ENCODE measurements at regions not wholly inside any gene's neighbourhood (a gene's known extent, or its start where the extent isn't known, plus 50 kb on each side); places are given as distances from the start of the nearest gene placed in this dataset.

- TF ChIP-seq POLR2A (IDR thresholded peaks at IDR 0.05), result no peak
- TF ChIP-seq, protein P1, sequence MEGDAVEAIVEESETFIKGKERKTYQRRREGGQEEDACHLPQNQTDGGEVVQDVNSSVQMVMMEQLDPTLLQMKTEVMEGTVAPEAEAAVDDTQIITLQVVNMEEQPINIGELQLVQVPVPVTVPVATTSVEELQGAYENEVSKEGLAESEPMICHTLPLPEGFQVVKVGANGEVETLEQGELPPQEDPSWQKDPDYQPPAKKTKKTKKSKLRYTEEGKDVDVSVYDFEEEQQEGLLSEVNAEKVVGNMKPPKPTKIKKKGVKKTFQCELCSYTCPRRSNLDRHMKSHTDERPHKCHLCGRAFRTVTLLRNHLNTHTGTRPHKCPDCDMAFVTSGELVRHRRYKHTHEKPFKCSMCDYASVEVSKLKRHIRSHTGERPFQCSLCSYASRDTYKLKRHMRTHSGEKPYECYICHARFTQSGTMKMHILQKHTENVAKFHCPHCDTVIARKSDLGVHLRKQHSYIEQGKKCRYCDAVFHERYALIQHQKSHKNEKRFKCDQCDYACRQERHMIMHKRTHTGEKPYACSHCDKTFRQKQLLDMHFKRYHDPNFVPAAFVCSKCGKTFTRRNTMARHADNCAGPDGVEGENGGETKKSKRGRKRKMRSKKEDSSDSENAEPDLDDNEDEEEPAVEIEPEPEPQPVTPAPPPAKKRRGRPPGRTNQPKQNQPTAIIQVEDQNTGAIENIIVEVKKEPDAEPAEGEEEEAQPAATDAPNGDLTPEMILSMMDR (IDR thresholded peaks at IDR 0.05 in 8 of 11, conservative IDR thresholded peaks at IDR 0.05 in 3 of 11), result no peak
These were observed 189.4 kb downstream of the MATN1 start for GRCh38 chr1:30533796-30534550.

Measured in spleen (tissue), 7 donors.